HG03196 (cell line): ENCODE measurements at regions not wholly inside any gene's neighbourhood (a gene's known extent, or its start where the extent isn't known, plus 50 kb on each side); places are given as distances from the start of the nearest gene placed in this dataset.
"Not testable (repeated sequence)": the region's sequence is repeated elsewhere in the genome, so short reads cannot be mapped to it uniquely, and the experiment has no call there.

Source experiments
- ATAC-seq: cut with Tn5 transposase; IDR thresholded peaks from one replicate; pipeline ENCODE4 v1.9.1; 2021; ENCODE audit not compliant: unreplicated experiment

GRCh38 chr18:52150050-52150449 lies 189.9 kb upstream of the DCC start:
- no peak for ATAC-seq

GRCh38 chr18:52152036-52152435 lies 188.0 kb upstream of the DCC start:
- ATAC-seq: no peak

GRCh38 chr18:52156166-52156565 lies 183.8 kb upstream of the DCC start:
- no peak for ATAC-seq

DNA sequence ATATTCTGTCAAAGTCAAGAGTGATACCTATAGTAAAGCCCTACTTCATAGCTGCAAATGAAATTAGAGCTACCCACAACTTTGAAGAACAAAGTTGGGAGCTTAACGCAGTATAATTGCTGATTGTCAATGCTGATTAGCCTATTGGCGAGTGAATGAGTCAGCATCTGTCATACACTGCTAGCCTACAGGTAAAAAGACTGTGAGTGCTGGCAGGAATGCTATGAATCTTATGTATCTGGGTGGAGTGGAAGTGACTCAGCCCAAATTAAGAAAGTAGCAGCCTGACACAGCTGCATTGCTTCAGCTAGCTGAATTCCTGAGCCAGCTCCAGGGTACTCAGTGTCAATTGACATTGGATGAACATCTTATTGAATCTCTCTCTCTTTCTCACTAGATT lies 179.4 kb upstream of the DCC start:
- no peak for ATAC-seq

DNA sequence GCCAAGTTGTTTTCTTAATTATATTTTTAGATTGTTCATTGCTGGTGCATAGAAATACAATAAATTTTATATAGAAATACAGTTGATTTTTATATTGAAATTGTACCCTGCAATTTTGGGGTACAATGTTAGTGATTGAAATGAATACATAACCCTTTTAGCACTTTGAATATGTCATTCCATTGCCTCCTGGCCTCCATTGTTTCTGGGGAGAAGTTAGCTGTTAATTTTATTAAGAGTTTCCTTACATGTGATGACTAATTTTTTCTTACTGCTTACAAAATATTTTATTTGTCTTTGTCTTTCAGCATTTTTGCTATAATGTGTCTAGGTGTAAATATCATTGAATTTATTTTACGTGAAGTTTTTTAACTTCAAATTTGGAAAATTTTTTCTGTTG lies 176.5 kb upstream of the DCC start:
- no peak for ATAC-seq

GRCh38 chr18:52168131-52168530 lies 171.9 kb upstream of the DCC start:
- ATAC-seq: not testable (repeated sequence)

GRCh38 chr18:52174220-52174619 lies 165.8 kb upstream of the DCC start:
- ATAC-seq: no peak

GRCh38 chr18:52175406-52175805 lies 164.6 kb upstream of the DCC start:
- ATAC-seq: no peak

GRCh38 chr18:52183107-52183506 lies 156.9 kb upstream of the DCC start:
- no peak for ATAC-seq

GRCh38 chr18:52190195-52190594 lies 149.8 kb upstream of the DCC start:
- ATAC-seq: no peak

GRCh38 chr18:52190631-52191030 lies 149.4 kb upstream of the DCC start:
- no peak for ATAC-seq

- ATAC-seq: no peak
Measured at GRCh38 chr18:52200406-52200805, 139.6 kb upstream of the DCC start.

GRCh38 chr18:52200921-52201663 lies 138.9 kb upstream of the DCC start:
- no peak for ATAC-seq

GRCh38 chr18:52208646-52209045 lies 131.4 kb upstream of the DCC start:
- no peak for ATAC-seq

GRCh38 chr18:52216109-52216508 lies 123.9 kb upstream of the DCC start:
- no peak for ATAC-seq

GRCh38 chr18:52216666-52217065 lies 123.3 kb upstream of the DCC start:
- ATAC-seq: no peak

DNA sequence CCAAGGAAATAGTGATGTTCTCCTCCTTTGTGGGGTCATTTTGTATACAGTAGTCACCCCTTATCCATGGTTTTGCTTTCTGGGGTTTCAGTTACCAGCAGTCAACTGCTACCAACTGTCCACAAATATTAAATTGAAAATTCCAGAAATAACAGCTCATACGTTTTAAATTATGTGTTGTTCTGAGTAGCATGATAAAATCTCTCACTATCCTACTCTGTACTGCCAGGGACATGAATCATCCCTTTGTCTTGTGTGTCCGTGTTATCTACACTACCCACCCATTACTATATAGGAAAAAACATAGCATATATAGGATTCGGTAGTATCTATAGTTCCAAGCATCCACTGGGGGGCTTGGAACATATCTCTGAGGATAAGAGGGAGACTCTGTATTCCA lies 120.9 kb upstream of the DCC start:
- ATAC-seq: no peak

- no peak for ATAC-seq
Measured at GRCh38 chr18:52220062-52220591, 119.9 kb upstream of the DCC start.

DNA sequence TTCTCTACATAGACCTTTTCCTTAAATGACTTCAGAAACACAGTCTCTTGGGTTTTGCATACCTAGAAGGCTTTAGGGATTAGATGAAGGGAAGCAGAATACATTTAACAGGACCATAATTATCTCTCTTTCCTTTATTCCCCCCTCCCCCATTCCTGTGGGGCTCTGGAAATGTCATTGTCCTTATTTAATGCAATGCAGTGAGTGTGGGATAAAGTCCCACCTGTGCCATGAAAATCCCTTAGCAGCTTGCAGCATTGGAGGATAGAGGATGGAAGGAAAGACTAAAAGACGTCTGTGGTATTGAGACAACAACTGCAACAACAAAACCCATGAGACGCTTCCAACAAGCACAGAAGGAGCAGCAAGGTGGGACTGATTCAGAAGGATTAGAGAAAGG lies 117.8 kb upstream of the DCC start:
- no peak for ATAC-seq

- no peak for ATAC-seq
Measured at GRCh38 chr18:52227536-52227935, 112.5 kb upstream of the DCC start.

DNA sequence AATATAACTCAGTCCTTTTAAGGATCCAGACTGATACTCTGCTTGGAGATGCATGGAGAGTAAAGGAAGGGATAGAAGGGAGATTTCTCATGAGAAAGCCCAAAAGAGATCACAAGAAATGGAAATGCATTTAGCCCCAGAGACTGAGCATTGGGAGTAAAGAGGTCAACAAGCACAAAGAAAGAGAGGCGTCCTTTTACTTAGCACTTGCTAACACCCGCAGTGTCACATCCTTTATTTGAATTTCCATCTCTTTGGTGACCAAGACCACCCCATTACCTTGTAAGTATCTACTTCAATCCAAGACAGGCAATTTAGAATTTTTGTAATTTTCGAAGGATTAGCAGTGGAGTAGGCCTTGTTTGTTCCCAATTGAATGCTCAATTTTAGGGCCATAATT lies 111.8 kb upstream of the DCC start:
- no peak for ATAC-seq

GRCh38 chr18:52236131-52236530 lies 103.9 kb upstream of the DCC start:
- ATAC-seq: no peak

DNA sequence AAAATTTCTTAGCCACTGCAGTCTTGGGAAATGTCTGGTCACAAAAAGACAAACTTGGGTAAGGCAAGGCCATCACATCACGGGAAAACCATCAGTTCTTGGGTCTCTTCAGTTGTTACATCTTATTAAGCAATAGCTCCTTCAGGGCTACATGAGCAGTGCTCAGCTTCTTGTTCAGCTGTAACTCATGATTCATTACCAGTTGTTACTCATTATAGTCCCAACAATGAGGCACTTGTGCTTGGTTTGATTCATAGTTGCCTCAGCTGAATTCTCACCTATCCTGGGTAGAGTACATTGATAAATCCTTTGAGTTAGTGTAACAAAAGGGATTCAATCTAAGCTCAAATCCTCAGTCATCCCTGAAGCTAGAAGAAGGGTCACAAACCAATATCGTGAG lies 102.4 kb upstream of the DCC start:
- ATAC-seq: no peak
